Sigmoid colon (tissue), 4 donors: ENCODE measurements at regions not wholly inside any gene's neighbourhood (a gene's known extent, or its start where the extent isn't known, plus 50 kb on each side); places are given as distances from the start of the nearest gene placed in this dataset.

Source experiments
- EP300 ChIP-seq, 4 donors: sonication (generic); formaldehyde crosslinking; IDR thresholded peaks; one replicate each; pipeline ENCODE4 v1.6.1; 2017; ENCODE audit warnings: antibody characterized with exemption in 4 of 4
- POLR2AphosphoS5 ChIP-seq, 4 donors: sonication (generic); formaldehyde crosslinking; IDR thresholded peaks; one replicate each; pipeline ENCODE4 v1.6.1; 2017; ENCODE audit warnings: antibody characterized with exemption in 4 of 4

DNA sequence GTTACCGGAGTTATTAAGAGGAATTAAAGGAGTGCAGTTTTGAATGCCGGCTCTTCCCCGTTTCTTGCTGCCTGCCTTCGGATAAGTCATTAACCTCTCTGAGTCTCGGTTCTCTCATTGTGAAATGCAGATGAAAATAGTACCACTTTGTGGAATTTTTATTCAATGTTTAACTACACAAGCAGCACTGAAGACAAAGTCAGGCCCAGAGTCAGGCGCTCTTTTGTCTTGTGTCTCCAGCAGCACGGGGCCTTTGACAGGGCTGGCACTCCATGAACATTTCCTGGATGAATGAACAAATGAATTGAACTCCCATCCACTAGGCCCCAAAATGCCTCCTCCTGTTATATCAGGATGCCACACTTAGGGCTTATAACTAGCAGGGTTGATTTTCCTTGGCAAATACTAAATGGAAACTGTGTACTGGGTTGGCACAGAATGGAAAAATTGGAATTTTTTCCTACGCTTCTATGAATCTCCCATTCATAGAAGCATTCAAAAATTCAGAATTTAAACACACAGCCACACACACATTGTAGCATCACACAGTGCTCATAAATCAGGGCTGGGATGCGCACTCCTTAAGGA, 332.8 kb downstream of the MLLT3 start:
- TF ChIP-seq POLR2AphosphoS5 (IDR thresholded peaks at IDR 0.05), result no peak
- no peak for TF ChIP-seq EP300 (IDR thresholded peaks at IDR 0.05)
